Fibroblast of skin of back (primary cell): ENCODE measurements at regions not wholly inside any gene's neighbourhood (a gene's known extent, or its start where the extent isn't known, plus 50 kb on each side); places are given as distances from the start of the nearest gene placed in this dataset.

ENCODE experiments used
- DNase-seq: peaks from one replicate; pipeline ENCODE4 v3.0.0-alpha.2; 2013

DNA sequence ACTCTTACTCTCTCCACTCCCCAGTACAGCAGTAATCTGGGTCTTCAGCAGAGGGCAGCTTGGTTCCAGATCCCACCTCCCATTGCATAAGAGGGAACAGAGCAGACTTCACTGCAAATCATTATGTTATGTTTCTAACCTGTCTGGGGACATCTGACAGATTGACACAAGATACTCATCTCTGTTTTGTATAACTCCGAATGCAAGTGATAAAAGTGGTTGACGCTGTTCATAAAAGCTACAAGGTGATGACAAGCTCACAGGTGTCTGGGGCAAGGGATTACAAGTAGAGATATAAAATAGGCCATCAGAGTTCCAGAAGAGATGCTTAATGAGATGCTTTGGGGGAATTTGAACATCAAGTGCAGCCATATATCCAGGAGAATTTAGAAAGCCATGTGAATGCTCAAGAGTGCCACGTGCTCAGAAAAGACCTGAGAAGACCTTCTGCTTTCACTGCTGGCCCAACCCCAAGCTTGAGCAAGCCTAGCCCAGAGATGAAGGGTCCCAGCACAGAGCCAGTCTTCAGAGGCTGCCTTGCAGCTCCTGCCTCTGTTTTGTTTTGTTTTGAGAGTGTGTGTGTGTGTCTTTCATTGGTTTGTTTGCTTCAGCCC, 80.6 kb downstream of the VSTM2A start:
- no peak for DNase-seq
